ENCODE measurements at regions not wholly inside any gene's neighbourhood (a gene's known extent, or its start where the extent isn't known, plus 50 kb on each side); places are given as distances from the start of the nearest gene placed in this dataset.

DNA sequence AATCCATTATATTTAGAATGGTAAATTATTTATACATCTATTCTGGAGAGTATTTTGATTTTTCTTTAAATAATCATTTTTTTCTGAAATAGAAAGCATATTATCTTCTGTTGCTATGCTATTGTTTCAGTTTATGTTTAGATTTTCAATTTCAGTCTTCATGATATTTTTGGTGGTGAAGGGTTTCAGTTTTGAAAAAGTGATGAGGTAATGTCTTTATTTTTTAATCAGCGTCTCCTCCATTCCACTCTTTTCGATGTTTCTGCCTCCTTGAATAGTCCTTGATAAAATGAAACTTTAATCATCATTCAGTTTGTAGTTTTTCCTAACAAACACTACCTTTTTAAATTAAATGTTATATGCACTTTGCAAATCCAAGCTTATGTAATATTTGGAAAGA is 428.6 kb downstream of the PTPRC start:
- TF ChIP-seq, protein P1, sequence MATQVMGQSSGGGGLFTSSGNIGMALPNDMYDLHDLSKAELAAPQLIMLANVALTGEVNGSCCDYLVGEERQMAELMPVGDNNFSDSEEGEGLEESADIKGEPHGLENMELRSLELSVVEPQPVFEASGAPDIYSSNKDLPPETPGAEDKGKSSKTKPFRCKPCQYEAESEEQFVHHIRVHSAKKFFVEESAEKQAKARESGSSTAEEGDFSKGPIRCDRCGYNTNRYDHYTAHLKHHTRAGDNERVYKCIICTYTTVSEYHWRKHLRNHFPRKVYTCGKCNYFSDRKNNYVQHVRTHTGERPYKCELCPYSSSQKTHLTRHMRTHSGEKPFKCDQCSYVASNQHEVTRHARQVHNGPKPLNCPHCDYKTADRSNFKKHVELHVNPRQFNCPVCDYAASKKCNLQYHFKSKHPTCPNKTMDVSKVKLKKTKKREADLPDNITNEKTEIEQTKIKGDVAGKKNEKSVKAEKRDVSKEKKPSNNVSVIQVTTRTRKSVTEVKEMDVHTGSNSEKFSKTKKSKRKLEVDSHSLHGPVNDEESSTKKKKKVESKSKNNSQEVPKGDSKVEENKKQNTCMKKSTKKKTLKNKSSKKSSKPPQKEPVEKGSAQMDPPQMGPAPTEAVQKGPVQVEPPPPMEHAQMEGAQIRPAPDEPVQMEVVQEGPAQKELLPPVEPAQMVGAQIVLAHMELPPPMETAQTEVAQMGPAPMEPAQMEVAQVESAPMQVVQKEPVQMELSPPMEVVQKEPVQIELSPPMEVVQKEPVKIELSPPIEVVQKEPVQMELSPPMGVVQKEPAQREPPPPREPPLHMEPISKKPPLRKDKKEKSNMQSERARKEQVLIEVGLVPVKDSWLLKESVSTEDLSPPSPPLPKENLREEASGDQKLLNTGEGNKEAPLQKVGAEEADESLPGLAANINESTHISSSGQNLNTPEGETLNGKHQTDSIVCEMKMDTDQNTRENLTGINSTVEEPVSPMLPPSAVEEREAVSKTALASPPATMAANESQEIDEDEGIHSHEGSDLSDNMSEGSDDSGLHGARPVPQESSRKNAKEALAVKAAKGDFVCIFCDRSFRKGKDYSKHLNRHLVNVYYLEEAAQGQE (IDR thresholded peaks at IDR 0.05; ENCODE audit: insufficient read depth in 1 of 2, low read depth in 2 of 2, low read length in 2 of 2): no peak
- no peak for TF ChIP-seq POLR2AphosphoS5 (IDR thresholded peaks at IDR 0.05; ENCODE audit: low read depth, low read length)

Data from PFSK-1 (cell line).